Ovary (tissue), 7 donors: ENCODE measurements at regions not wholly inside any gene's neighbourhood (a gene's known extent, or its start where the extent isn't known, plus 50 kb on each side); places are given as distances from the start of the nearest gene placed in this dataset.
A peak's percentile ranks its signal among the peaks of the same experiment; 100 is the strongest.

Experiments
- DNase-seq, 5 donors: peaks; one replicate each; pipeline ENCODE4 v3.0.0-alpha.2; 2019 to 2020
- H3K27ac ChIP-seq, 2 donors: fragments of 200-600 bp; one replicate each; pipeline versions ENCODE4 v1.5.1 to v1.8.0; 2019 to 2022
- H3K27me3 ChIP-seq: fragments of 200-600 bp; one replicate; pipeline ENCODE4 v1.8.0; 2022
- H3K36me3 ChIP-seq: fragments of 200-600 bp; sonication (generic); one replicate; pipeline ENCODE4 v1.5.1; 2019
- H3K4me1 ChIP-seq: one replicate; pipeline ENCODE4 v1.8.1; 2013; ENCODE audit warnings: mild to moderate bottlenecking, moderate library complexity; ENCODE audit not compliant: insufficient read depth
- H3K4me3 ChIP-seq: fragments of 200-600 bp; sonication (generic); one replicate; pipeline ENCODE4 v1.5.1; 2017
- H3K9me3 ChIP-seq, 2 donors: fragments of 200-600 bp in 1 of 2; sonication (generic) in 1 of 2; one replicate each; pipeline versions ENCODE4 v1.5.1 to v1.8.1; 2013 to 2019; ENCODE audit warnings: mild to moderate bottlenecking in 1 of 2, moderate library complexity in 1 of 2
- CTCF ChIP-seq, 3 donors: fragments of 450-650 bp in 2 of 3; fragments of 200-600 bp in 1 of 3; IDR thresholded peaks; one replicate each; pipeline versions ENCODE4 v1.5.1 to v1.8.0; 2016 to 2022; ENCODE audit warnings: antibody characterized with exemption in 3 of 3, mild to moderate bottlenecking in 1 of 3
- EP300 ChIP-seq: sonication (generic); formaldehyde crosslinking; IDR thresholded peaks from one replicate; pipeline ENCODE4 v1.6.1; 2017; ENCODE audit warnings: antibody characterized with exemption
- POLR2A ChIP-seq: fragments of 450-650 bp; IDR thresholded peaks from one replicate; pipeline ENCODE4 v1.6.1; 2017; ENCODE audit warnings: antibody characterized with exemption, mild to moderate bottlenecking, moderate library complexity
- WGBS, 3 donors: extraction: QIAGEN DNeasy Blood & Tissue Kit in 1 of 3; methylation state at CpG; one replicate each; pipeline versions ENCODE4 v1.1.5 to v1.1.7; 2013 to 2017; 5-methylcytosine and 5-hydroxymethylcytosine counted together
- intact Hi-C, 4 donors: fragments of 100-400 bp; cut with DNase I; formaldehyde crosslinking; loops; one replicate each; pipeline versions ENCODE4 v1.11.0 to v1.15.1; 2022 to 2023
- donor health status: DM: no; HTN: no; CAD: no; lungs with moderate emphysema.
- donor health status: DM: no; HTN: no; CAD: no.
- donor health status: Bipolar disorder and iron deficiency.
- donor health status: DM: no; HTN: no; CAD: no.
- donor health status: DM: yes; HTN: yes; CAD: no.

GRCh38 chr21:35749904-35750303 is 310.4 kb downstream of the SETD4 start:
- WGBS, 3 donors: 89 to 94% (median 90%) methylated on average over 3 of the region's 3 CpGs
- intact Hi-C loops: no loop called here
- H3K4me1 ChIP-seq: no peaks in the 10 kb centered on the region
- no peaks in the 10 kb centered on the region for H3K9me3 ChIP-seq
- H3K4me3 ChIP-seq: no peak overlapping the region
- no peak overlapping the region for H3K27ac ChIP-seq
- TF ChIP-seq POLR2A (no peak), CTCF (IDR thresholded peaks at IDR 0.05) (no peak), EP300 (no peak)
- no peaks in the 10 kb centered on the region for H3K36me3 ChIP-seq
- no peak for DNase-seq
- no peaks in the 10 kb centered on the region for H3K27me3 ChIP-seq

- H3K27ac ChIP-seq: no peak overlapping the region
- TF ChIP-seq POLR2A (no peak), EP300 (no peak)
- no peak overlapping the region for H3K4me3 ChIP-seq
- no peaks in the 10 kb centered on the region for H3K27me3 ChIP-seq
- no peaks in the 10 kb centered on the region for H3K36me3 ChIP-seq
- 89 to 92% (median 91%) methylated on average over 3 of the region's 3 CpGs for WGBS, 3 donors
- no peaks in the 10 kb centered on the region for H3K9me3 ChIP-seq
- intact Hi-C loops: no loop called here
- no peak for DNase-seq
- no peaks in the 10 kb centered on the region for H3K4me1 ChIP-seq
Observed at GRCh38 chr21:35748678-35749314, 311.5 kb downstream of the SETD4 start.

GRCh38 chr21:35743571-35743970 is 316.8 kb downstream of the SETD4 start:
- no peak overlapping the region for H3K4me3 ChIP-seq
- H3K9me3 ChIP-seq: no peaks in the 10 kb centered on the region
- peaks cover under 1% of the 10 kb centered on the region for H3K4me1 ChIP-seq
- no peaks in the 10 kb centered on the region for H3K36me3 ChIP-seq
- H3K27ac ChIP-seq: no peak overlapping the region
- no peak for TF ChIP-seq EP300
- no peak for TF ChIP-seq CTCF (IDR thresholded peaks at IDR 0.05)
- WGBS, 3 donors: 80 to 85% (median 81%) methylated on average over 4 of the region's 4 CpGs
- H3K27me3 ChIP-seq: no peaks in the 10 kb centered on the region
- intact Hi-C loops: no loop called here
- no peak for DNase-seq

GRCh38 chr21:35738347-35738961 is 321.9 kb downstream of the SETD4 start:
- Histone ChIP-seq H3K27ac (no peak overlapping the region), H3K36me3 (no peaks in the 10 kb centered on the region), H3K4me1 (peaks cover 4% of the 10 kb centered on the region), H3K9me3 (no peaks in the 10 kb centered on the region), H3K4me3 (no peak overlapping the region), H3K27me3 (no peaks in the 10 kb centered on the region)
- intact Hi-C loops: no loop called here
- WGBS, 3 donors: 26 to 41% (median 40%) methylated on average over 8 of the region's 8 CpGs
- DNase-seq: peak in 3 of 5 donors; percentile 12 to 36 (median 15)
- TF ChIP-seq POLR2A (no peak), CTCF (IDR thresholded peaks at IDR 0.05) (no peak), EP300 (no peak)

GRCh38 chr21:35737899-35738346 is 322.4 kb downstream of the SETD4 start:
- no peak for TF ChIP-seq EP300
- TF ChIP-seq POLR2A: no peak
- no peak for TF ChIP-seq CTCF (IDR thresholded peaks at IDR 0.05)
- Histone ChIP-seq H3K27me3 (no peaks in the 10 kb centered on the region), H3K4me3 (no peak overlapping the region), H3K36me3 (no peaks in the 10 kb centered on the region), H3K9me3 (no peaks in the 10 kb centered on the region), H3K27ac (no peak overlapping the region), H3K4me1 (peaks cover 4% of the 10 kb centered on the region)
- intact Hi-C loops: no loop called here
- 17 to 26% (median 22%) methylated on average over 6 of the region's 6 CpGs for WGBS, 3 donors
- peak in 1 of 5 donors; percentile 9 for DNase-seq
